ENCODE measurements at regions not wholly inside any gene's neighbourhood (a gene's known extent, or its start where the extent isn't known, plus 50 kb on each side); places are given as distances from the start of the nearest gene placed in this dataset.
"Not testable (repeated sequence)": the region's sequence is repeated elsewhere in the genome, so short reads cannot be mapped to it uniquely, and the experiment has no call there.

GRCh38 chr3:164741869-164742268 is 336.4 kb downstream of the SI start:
- Mint-ChIP-seq H3K27ac (no peak overlapping the region), H3K4me1 (ENCODE audit: low read depth) (no peaks in the 10 kb centered on the region), H3K27me3 (ENCODE audit: low read depth) (no peaks in the 10 kb centered on the region), H3K9me3 (ENCODE audit: insufficient read depth) (no peaks in the 10 kb centered on the region), H3K4me3 (no peak overlapping the region), H3K36me3 (ENCODE audit: low read depth) (no peaks in the 10 kb centered on the region)
- ATAC-seq (no peak), DNase-seq (no peak)
- ChIA-PET CTCF (no interaction called here), POLR2A (no interaction called here)

DNA sequence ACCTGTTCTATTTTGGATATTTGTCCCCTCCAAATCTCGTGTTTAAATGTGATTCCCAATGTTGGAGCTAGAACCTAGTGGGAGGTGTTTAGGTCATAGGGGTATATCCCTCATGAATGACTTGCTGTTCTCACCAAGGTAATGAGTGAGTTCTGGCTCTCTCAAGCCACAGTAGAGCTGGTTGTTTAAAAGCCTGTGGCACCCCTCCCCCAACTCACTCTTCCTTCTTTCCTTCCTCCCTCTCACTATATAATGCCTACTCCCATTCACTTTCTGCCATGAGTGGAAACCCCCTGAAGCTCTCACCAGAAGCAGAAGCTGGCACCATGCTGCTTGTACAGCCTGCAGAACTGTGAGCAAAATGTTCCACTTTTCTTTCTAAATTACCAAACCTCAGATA is 341.1 kb downstream of the SI start:
- no peak overlapping the region for H3K27ac Mint-ChIP-seq
- DNase-seq (no peak), ATAC-seq (no peak)
- no peaks in the 10 kb centered on the region for H3K27me3 Mint-ChIP-seq (ENCODE audit: low read depth)
- ChIA-PET POLR2A (no interaction called here), CTCF (no interaction called here)
- H3K4me3 Mint-ChIP-seq, result no peak overlapping the region
- no peaks in the 10 kb centered on the region for H3K4me1 Mint-ChIP-seq (ENCODE audit: low read depth)
- H3K9me3 Mint-ChIP-seq (ENCODE audit: insufficient read depth), result no peaks in the 10 kb centered on the region
- H3K36me3 Mint-ChIP-seq (ENCODE audit: low read depth), result no peaks in the 10 kb centered on the region

DNA sequence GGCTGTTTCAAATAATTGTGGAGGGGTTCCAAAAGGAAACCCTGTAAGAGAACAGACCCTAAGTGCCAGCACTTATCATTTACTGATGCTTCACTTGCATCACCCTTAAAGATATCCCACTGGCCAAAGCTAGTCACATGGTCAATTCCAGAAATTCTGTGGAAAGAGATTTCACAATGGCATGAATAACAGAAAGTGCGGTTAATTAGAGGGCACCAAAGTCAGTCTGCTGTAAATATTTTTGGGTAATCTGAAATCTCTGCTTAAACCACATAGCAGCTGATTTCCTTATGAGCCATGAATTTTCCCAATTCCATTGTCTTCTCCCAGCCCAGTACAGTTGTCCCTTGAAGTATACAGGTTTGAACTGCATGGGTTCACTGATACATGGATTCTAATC is 346.1 kb downstream of the SI start:
- Mint-ChIP-seq H3K36me3 (ENCODE audit: low read depth) (no peaks in the 10 kb centered on the region), H3K27me3 (ENCODE audit: low read depth) (no peaks in the 10 kb centered on the region), H3K27ac (no peak overlapping the region), H3K4me3 (no peak overlapping the region), H3K4me1 (ENCODE audit: low read depth) (no peaks in the 10 kb centered on the region), H3K9me3 (ENCODE audit: insufficient read depth) (no peaks in the 10 kb centered on the region)
- DNase-seq, result no peak
- ChIA-PET POLR2A (no interaction called here), CTCF (no interaction called here)
- ATAC-seq, result no peak

DNA sequence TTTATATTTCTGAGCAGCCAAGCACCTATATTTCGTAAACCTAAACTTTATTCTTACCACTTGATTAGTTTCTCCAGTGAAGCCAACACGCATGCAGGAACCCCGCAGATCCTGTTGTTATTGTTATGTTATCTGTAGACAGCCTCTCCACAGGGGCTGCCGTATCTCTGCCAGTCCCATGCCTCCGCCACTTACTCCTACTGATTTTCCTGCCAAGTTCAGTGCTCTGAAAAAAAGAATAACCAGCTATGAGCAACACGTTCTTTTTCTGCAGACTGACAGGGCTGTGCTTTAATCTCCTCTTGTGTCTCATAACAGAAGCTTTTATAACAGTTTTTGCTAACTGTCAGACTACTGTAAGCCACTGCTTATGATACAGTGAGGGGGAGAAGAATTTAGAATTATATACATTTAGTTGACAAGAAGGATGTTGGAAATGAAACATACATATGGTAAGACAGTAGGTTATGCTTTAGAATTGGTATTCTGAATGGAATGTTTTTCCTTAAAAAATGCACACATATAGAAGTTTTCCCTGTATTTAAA is 347.4 kb downstream of the SI start:
- H3K36me3 Mint-ChIP-seq (ENCODE audit: low read depth), result no peaks in the 10 kb centered on the region
- H3K9me3 Mint-ChIP-seq (ENCODE audit: insufficient read depth), result no peaks in the 10 kb centered on the region
- no peak overlapping the region for H3K4me3 Mint-ChIP-seq
- CTCF ChIA-PET, result no interaction called here
- POLR2A ChIA-PET, result no interaction called here
- H3K27ac Mint-ChIP-seq, result no peak overlapping the region
- DNase-seq (no peak), ATAC-seq (no peak)
- H3K4me1 Mint-ChIP-seq (ENCODE audit: low read depth), result no peaks in the 10 kb centered on the region
- no peaks in the 10 kb centered on the region for H3K27me3 Mint-ChIP-seq (ENCODE audit: low read depth)

GRCh38 chr3:164723396-164723795 is 354.9 kb downstream of the SI start:
- ATAC-seq (no peak), DNase-seq (no peak)
- Mint-ChIP-seq H3K9me3 (ENCODE audit: insufficient read depth) (peaks cover 8% of the 10 kb centered on the region), H3K27ac (no peak overlapping the region), H3K27me3 (ENCODE audit: low read depth) (no peaks in the 10 kb centered on the region), H3K4me1 (ENCODE audit: low read depth) (no peaks in the 10 kb centered on the region), H3K36me3 (ENCODE audit: low read depth) (no peaks in the 10 kb centered on the region), H3K4me3 (no peak overlapping the region)
- ChIA-PET CTCF (no interaction called here), POLR2A (no interaction called here)

- H3K36me3 Mint-ChIP-seq (ENCODE audit: low read depth); CTCF ChIA-PET; DNase-seq; H3K4me1 Mint-ChIP-seq (ENCODE audit: low read depth); H3K27ac Mint-ChIP-seq; ATAC-seq; POLR2A ChIA-PET; H3K4me3 Mint-ChIP-seq; H3K9me3 Mint-ChIP-seq (ENCODE audit: insufficient read depth); H3K27me3 Mint-ChIP-seq (ENCODE audit: low read depth): not testable (repeated sequence)
Observed at GRCh38 chr3:164702808-164703207, 375.5 kb downstream of the SI start.

DNA sequence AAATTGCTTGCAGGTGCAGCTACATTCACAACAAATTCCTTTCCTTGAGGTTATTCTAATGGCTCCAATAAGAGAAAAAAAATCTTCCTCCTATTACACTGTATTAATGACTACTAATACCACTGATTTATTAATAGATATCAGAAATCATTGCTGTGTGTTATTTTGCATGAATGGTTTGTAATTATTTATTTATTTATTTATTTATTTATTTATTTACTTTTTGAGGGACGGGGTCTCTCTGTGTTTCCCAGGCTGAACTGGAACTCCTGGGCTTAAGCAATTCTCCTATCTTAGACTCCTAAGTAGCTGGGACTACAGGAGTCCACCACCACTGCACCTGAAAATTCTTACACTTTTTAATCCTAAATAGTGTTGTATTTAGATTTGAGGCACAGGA is 390.4 kb downstream of the SI start:
- Mint-ChIP-seq H3K36me3 (ENCODE audit: low read depth) (no peaks in the 10 kb centered on the region), H3K4me1 (ENCODE audit: low read depth) (no peaks in the 10 kb centered on the region), H3K9me3 (ENCODE audit: insufficient read depth) (peaks cover 10% of the 10 kb centered on the region), H3K27ac (no peak overlapping the region), H3K4me3 (no peak overlapping the region), H3K27me3 (ENCODE audit: low read depth) (no peaks in the 10 kb centered on the region)
- ATAC-seq, result no peak
- no peak for DNase-seq
- CTCF ChIA-PET, result no interaction called here
- POLR2A ChIA-PET, result no interaction called here

DNA sequence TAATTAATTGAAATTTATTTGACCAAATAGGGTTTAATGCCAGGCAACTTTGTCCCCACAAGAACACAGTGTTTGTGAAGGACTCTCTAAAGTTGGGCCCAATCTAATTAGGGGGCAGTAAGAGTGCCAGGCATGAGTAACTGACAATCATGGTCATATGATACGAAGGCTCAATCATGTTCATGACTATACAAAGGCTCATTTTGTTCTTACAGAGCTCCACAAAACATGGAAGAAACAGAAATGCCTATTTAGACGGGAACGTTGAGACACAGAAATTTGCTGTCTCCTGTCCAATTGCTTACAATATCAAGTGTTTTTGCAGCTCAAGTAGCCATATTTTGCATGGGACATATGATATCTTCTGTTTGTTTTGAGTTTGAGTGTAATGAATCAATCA is 391.1 kb downstream of the SI start:
- Mint-ChIP-seq H3K27ac (no peak overlapping the region), H3K9me3 (ENCODE audit: insufficient read depth) (peaks cover 10% of the 10 kb centered on the region), H3K27me3 (ENCODE audit: low read depth) (no peaks in the 10 kb centered on the region), H3K36me3 (ENCODE audit: low read depth) (no peaks in the 10 kb centered on the region), H3K4me1 (ENCODE audit: low read depth) (no peaks in the 10 kb centered on the region), H3K4me3 (no peak overlapping the region)
- DNase-seq, result no peak
- no peak for ATAC-seq
- POLR2A ChIA-PET, result no interaction called here
- CTCF ChIA-PET, result no interaction called here

- Mint-ChIP-seq H3K9me3 (ENCODE audit: insufficient read depth) (peaks cover 5% of the 10 kb centered on the region), H3K27me3 (ENCODE audit: low read depth) (no peaks in the 10 kb centered on the region), H3K27ac (no peak overlapping the region), H3K4me3 (no peak overlapping the region), H3K36me3 (ENCODE audit: low read depth) (no peaks in the 10 kb centered on the region), H3K4me1 (ENCODE audit: low read depth) (no peaks in the 10 kb centered on the region)
- CTCF ChIA-PET, result no interaction called here
- no peak for ATAC-seq
- DNase-seq, result no peak
- POLR2A ChIA-PET, result no interaction called here
Observed at GRCh38 chr3:164683489-164683888, 394.8 kb downstream of the SI start.

- Mint-ChIP-seq H3K27me3 (ENCODE audit: low read depth) (no peaks in the 10 kb centered on the region), H3K4me3 (no peak overlapping the region), H3K36me3 (ENCODE audit: low read depth) (no peaks in the 10 kb centered on the region), H3K9me3 (ENCODE audit: insufficient read depth) (no peaks in the 10 kb centered on the region), H3K4me1 (ENCODE audit: low read depth) (no peaks in the 10 kb centered on the region), H3K27ac (no peak overlapping the region)
- CTCF ChIA-PET, result no interaction called here
- POLR2A ChIA-PET, result no interaction called here
- ATAC-seq (no peak), DNase-seq (no peak)
Observed at GRCh38 chr3:164679245-164679644, 399.1 kb downstream of the SI start.

DNA sequence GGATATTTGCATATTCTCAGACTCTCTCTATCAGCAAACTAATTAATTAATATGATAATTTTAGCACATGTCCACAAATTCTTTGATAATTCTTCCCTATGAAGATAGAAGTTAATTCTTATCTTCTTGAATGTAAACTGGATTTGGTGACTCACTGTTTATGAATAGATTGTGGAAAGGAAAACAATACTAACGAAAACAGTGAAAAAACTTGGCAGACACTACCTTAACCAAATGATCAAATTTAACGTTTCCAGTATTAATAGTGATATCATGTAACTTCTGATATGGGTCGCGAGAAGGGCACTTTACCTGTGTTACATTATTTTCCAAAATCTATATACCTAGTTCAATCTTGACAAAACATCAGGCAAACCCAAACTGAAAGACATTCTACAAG is 401.0 kb downstream of the SI start:
- Mint-ChIP-seq H3K27me3 (ENCODE audit: low read depth) (no peaks in the 10 kb centered on the region), H3K4me1 (ENCODE audit: low read depth) (no peaks in the 10 kb centered on the region), H3K4me3 (no peak overlapping the region), H3K9me3 (ENCODE audit: insufficient read depth) (peaks cover 7% of the 10 kb centered on the region), H3K36me3 (ENCODE audit: low read depth) (no peaks in the 10 kb centered on the region), H3K27ac (no peak overlapping the region)
- ChIA-PET POLR2A (no interaction called here), CTCF (no interaction called here)
- DNase-seq (no peak), ATAC-seq (no peak)

GRCh38 chr3:164673738-164674137 is 404.6 kb downstream of the SI start:
- Mint-ChIP-seq H3K27me3 (ENCODE audit: low read depth) (no peaks in the 10 kb centered on the region), H3K4me3 (no peak overlapping the region), H3K4me1 (ENCODE audit: low read depth) (no peaks in the 10 kb centered on the region), H3K36me3 (ENCODE audit: low read depth) (no peaks in the 10 kb centered on the region), H3K9me3 (ENCODE audit: insufficient read depth) (peaks cover 13% of the 10 kb centered on the region), H3K27ac (no peak overlapping the region)
- CTCF ChIA-PET, result no interaction called here
- POLR2A ChIA-PET, result no interaction called here
- ATAC-seq (no peak), DNase-seq (no peak)

DNA sequence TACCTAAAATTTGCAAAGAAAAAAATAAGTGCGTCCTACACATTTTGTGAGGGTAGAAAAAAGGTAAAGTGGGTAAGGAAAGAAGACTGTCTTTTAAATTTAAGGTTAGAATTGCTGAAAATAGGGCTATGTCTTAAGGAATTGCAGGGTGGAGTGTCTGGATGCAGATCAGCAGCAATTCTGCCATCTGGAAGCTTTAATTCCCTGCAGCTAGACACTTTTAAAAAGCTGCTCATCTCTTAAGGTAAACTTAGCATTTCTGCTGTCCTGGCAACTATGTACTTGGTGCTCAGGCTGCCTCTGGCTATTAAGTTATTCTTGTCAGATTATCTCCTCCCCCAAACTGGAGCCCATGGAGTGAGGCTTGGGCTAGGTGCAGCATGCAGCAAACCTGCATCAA is 420.2 kb downstream of the SI start:
- ChIA-PET POLR2A (no interaction called here), CTCF (no interaction called here)
- ATAC-seq, result no peak
- H3K4me1 Mint-ChIP-seq (ENCODE audit: low read depth), result no peaks in the 10 kb centered on the region
- H3K4me3 Mint-ChIP-seq, result no peak overlapping the region
- H3K27ac Mint-ChIP-seq, result no peak overlapping the region
- H3K9me3 Mint-ChIP-seq (ENCODE audit: insufficient read depth), result peaks cover 7% of the 10 kb centered on the region
- H3K27me3 Mint-ChIP-seq (ENCODE audit: low read depth), result no peaks in the 10 kb centered on the region
- H3K36me3 Mint-ChIP-seq (ENCODE audit: low read depth), result no peaks in the 10 kb centered on the region
- DNase-seq, result no peak

Data from activated CD8-positive, alpha-beta T cell treated with anti-CD3 and anti-CD28 coated beads, Interleukin-2, amount 10 ng/mL, durations not matched to agents 7 days and 5 days (primary cell).